ENCODE measurements at regions not wholly inside any gene's neighbourhood (a gene's known extent, or its start where the extent isn't known, plus 50 kb on each side); places are given as distances from the start of the nearest gene placed in this dataset.

- H3K9me3 Mint-ChIP-seq: no peaks in the 10 kb centered on the region
- peaks cover 12% of the 10 kb centered on the region for H3K4me1 Mint-ChIP-seq
- H3K4me3 Mint-ChIP-seq: no peak overlapping the region
- no peak overlapping the region for H3K27ac Mint-ChIP-seq
- no peaks in the 10 kb centered on the region for H3K36me3 Mint-ChIP-seq
- peaks cover 33% of the 10 kb centered on the region for H3K27me3 Mint-ChIP-seq
- ATAC-seq: peak; percentile 65
Observed at GRCh38 chr16:82456683-82457082, 170.1 kb upstream of the CDH13 start.

GRCh38 chr16:82454566-82454965 is 172.2 kb upstream of the CDH13 start:
- Mint-ChIP-seq H3K4me1 (peaks cover 5% of the 10 kb centered on the region), H3K27ac (no peak overlapping the region), H3K27me3 (peaks cover 24% of the 10 kb centered on the region), H3K4me3 (no peak overlapping the region), H3K9me3 (no peaks in the 10 kb centered on the region), H3K36me3 (no peaks in the 10 kb centered on the region)
- ATAC-seq: no peak

GRCh38 chr16:82454152-82454551 is 172.6 kb upstream of the CDH13 start:
- Mint-ChIP-seq H3K9me3 (no peaks in the 10 kb centered on the region), H3K27ac (no peak overlapping the region), H3K27me3 (peaks cover 24% of the 10 kb centered on the region), H3K36me3 (no peaks in the 10 kb centered on the region), H3K4me3 (no peak overlapping the region), H3K4me1 (peaks cover 5% of the 10 kb centered on the region)
- ATAC-seq: no peak

- Mint-ChIP-seq H3K36me3 (no peaks in the 10 kb centered on the region), H3K9me3 (peaks cover 3% of the 10 kb centered on the region), H3K27ac (peak overlapping the region; percentile 17), H3K4me3 (no peak overlapping the region), H3K4me1 (peaks cover 5% of the 10 kb centered on the region), H3K27me3 (peaks cover 10% of the 10 kb centered on the region)
- ATAC-seq: peak; percentile 50
Observed at GRCh38 chr16:82452004-82452756, 174.6 kb upstream of the CDH13 start.

GRCh38 chr16:82451449-82451848 is 175.3 kb upstream of the CDH13 start:
- Mint-ChIP-seq H3K4me1 (peaks cover 2% of the 10 kb centered on the region), H3K27ac (no peak overlapping the region), H3K27me3 (peaks cover 5% of the 10 kb centered on the region), H3K36me3 (no peaks in the 10 kb centered on the region), H3K9me3 (peaks cover 5% of the 10 kb centered on the region), H3K4me3 (no peak overlapping the region)
- ATAC-seq: no peak

- H3K9me3 Mint-ChIP-seq: no peaks in the 10 kb centered on the region
- no peaks in the 10 kb centered on the region for H3K4me1 Mint-ChIP-seq
- H3K27ac Mint-ChIP-seq: no peak overlapping the region
- peaks cover 23% of the 10 kb centered on the region for H3K27me3 Mint-ChIP-seq
- no peak overlapping the region for H3K4me3 Mint-ChIP-seq
- peak; percentile 36 for ATAC-seq
- no peaks in the 10 kb centered on the region for H3K36me3 Mint-ChIP-seq
Observed at GRCh38 chr16:82440336-82440735, 186.4 kb upstream of the CDH13 start.

GRCh38 chr16:82439678-82440293 is 187.0 kb upstream of the CDH13 start:
- H3K27ac Mint-ChIP-seq: no peak overlapping the region
- ATAC-seq: peak; percentile 24
- no peaks in the 10 kb centered on the region for H3K4me1 Mint-ChIP-seq
- H3K9me3 Mint-ChIP-seq: no peaks in the 10 kb centered on the region
- peaks cover 23% of the 10 kb centered on the region for H3K27me3 Mint-ChIP-seq
- no peaks in the 10 kb centered on the region for H3K36me3 Mint-ChIP-seq
- no peak overlapping the region for H3K4me3 Mint-ChIP-seq

GRCh38 chr16:82433042-82433441 is 193.7 kb upstream of the CDH13 start:
- Mint-ChIP-seq H3K27me3 (peaks cover 8% of the 10 kb centered on the region), H3K36me3 (no peaks in the 10 kb centered on the region), H3K4me3 (no peak overlapping the region), H3K27ac (no peak overlapping the region), H3K9me3 (no peaks in the 10 kb centered on the region), H3K4me1 (peaks cover 5% of the 10 kb centered on the region)
- ATAC-seq: no peak

- H3K27ac Mint-ChIP-seq: no peak overlapping the region
- H3K4me3 Mint-ChIP-seq: no peak overlapping the region
- no peak for ATAC-seq
- no peaks in the 10 kb centered on the region for H3K36me3 Mint-ChIP-seq
- no peaks in the 10 kb centered on the region for H3K9me3 Mint-ChIP-seq
- peaks cover 5% of the 10 kb centered on the region for H3K4me1 Mint-ChIP-seq
- H3K27me3 Mint-ChIP-seq: peaks cover 8% of the 10 kb centered on the region
Observed at GRCh38 chr16:82432261-82432660, 194.5 kb upstream of the CDH13 start.

- Mint-ChIP-seq H3K36me3 (no peaks in the 10 kb centered on the region), H3K27ac (no peak overlapping the region), H3K4me1 (no peaks in the 10 kb centered on the region), H3K4me3 (no peak overlapping the region), H3K27me3 (peaks cover 9% of the 10 kb centered on the region), H3K9me3 (peaks cover 5% of the 10 kb centered on the region)
- no peak for ATAC-seq
Observed at GRCh38 chr16:82425661-82426060, 201.1 kb upstream of the CDH13 start.

DNA sequence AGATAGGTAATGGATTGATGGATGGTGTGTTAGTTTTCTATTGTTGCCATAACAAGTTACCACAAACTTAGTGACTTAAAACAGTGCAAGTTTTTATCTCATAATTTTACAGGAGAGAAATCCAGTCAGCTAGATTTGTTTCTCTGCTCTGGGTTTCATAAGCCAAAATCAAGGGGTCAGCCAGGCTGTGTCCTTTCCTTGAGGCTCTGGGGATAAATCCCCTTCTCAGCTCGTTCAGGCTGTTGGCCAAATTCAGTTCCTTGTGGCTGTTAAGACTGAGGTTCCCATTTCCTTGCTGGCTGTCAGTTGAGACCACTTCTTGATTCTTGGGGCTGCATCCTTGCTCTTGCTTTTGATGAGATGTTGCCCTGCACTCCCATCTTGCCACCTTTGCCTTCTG is 204.9 kb upstream of the CDH13 start:
- Mint-ChIP-seq H3K36me3 (no peaks in the 10 kb centered on the region), H3K27me3 (peaks cover 9% of the 10 kb centered on the region), H3K27ac (no peak overlapping the region), H3K4me3 (no peak overlapping the region), H3K4me1 (no peaks in the 10 kb centered on the region), H3K9me3 (peaks cover 5% of the 10 kb centered on the region)
- ATAC-seq: no peak

DNA sequence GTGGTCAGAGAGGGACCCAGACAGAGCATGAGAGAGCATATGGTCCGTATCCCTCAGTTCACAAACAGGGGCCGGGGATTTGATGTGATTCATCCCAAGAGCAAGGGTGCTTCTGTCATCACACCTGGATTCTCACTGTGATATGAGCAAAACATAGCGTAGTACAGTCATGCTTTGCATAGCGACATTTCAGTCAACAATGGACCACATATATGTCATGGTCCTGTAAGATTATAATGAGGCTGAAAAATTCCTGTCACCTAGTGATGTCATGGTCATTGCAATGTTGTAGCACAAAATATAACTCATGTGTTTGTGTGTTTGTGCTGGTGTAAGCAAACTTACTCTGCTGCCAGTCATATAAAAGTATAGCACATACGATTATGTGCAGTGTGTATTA is 207.4 kb upstream of the CDH13 start:
- Mint-ChIP-seq H3K36me3 (no peaks in the 10 kb centered on the region), H3K4me1 (no peaks in the 10 kb centered on the region), H3K27ac (no peak overlapping the region), H3K4me3 (no peak overlapping the region), H3K27me3 (no peaks in the 10 kb centered on the region), H3K9me3 (peaks cover 5% of the 10 kb centered on the region)
- ATAC-seq: no peak

GRCh38 chr16:82414476-82414875 is 212.3 kb upstream of the CDH13 start:
- no peaks in the 10 kb centered on the region for H3K9me3 Mint-ChIP-seq

DNA sequence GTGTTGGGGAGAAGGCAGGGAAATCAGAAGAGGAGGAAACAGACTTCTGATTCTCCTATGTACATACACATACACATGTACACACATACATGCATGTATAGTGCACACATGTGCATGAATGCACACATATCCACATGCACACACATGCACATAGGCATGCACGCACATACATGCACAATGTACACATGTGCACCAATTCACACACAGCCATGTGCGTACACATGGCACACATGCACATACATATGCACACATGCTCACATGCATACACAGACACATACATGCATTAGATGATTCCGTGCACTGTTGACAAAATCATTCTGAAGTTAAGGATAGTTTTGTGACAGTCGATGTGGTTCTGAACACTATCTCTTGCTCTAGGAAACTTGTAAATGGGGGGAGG is 214.0 kb upstream of the CDH13 start:
- no peak overlapping the region for H3K4me3 Mint-ChIP-seq
- H3K27ac Mint-ChIP-seq: no peak overlapping the region
- no peaks in the 10 kb centered on the region for H3K4me1 Mint-ChIP-seq
- H3K9me3 Mint-ChIP-seq: no peaks in the 10 kb centered on the region
- no peak for ATAC-seq
- peaks cover 9% of the 10 kb centered on the region for H3K27me3 Mint-ChIP-seq
- H3K36me3 Mint-ChIP-seq: no peaks in the 10 kb centered on the region

More at GRCh38 chr16:82414476-82414875, 212.3 kb upstream of the CDH13 start:
- Mint-ChIP-seq H3K4me3 (no peak overlapping the region), H3K27ac (no peak overlapping the region), H3K4me1 (no peaks in the 10 kb centered on the region), H3K27me3 (no peaks in the 10 kb centered on the region), H3K36me3 (no peaks in the 10 kb centered on the region)
- ATAC-seq: no peak

GRCh38 chr16:82405736-82406135 is 221.0 kb upstream of the CDH13 start:
- no peak for ATAC-seq
- H3K4me1 Mint-ChIP-seq: no peaks in the 10 kb centered on the region
- no peak overlapping the region for H3K4me3 Mint-ChIP-seq
- peaks cover 23% of the 10 kb centered on the region for H3K27me3 Mint-ChIP-seq
- peaks cover 4% of the 10 kb centered on the region for H3K9me3 Mint-ChIP-seq
- H3K27ac Mint-ChIP-seq: no peak overlapping the region
- no peaks in the 10 kb centered on the region for H3K36me3 Mint-ChIP-seq
